K562 (cell line): ENCODE measurements at regions not wholly inside any gene's neighbourhood (a gene's known extent, or its start where the extent isn't known, plus 50 kb on each side); places are given as distances from the start of the nearest gene placed in this dataset.

Experiments
- CEBPB ChIP-seq: fragments of 450-650 bp; IDR thresholded peaks from 2 replicates; pipeline ENCODE4 v1.6.1; 2016; ENCODE audit warnings: missing genetic modification characterization, missing compliant biosample characterization
- EZH2 ChIP-seq: IDR thresholded peaks from 2 replicates; pipeline ENCODE4 v1.6.1; 2012; ENCODE audit warnings: low read depth, mild to moderate bottlenecking, inconsistent platforms, low read length, borderline replicate concordance
- HCFC1 ChIP-seq: IDR thresholded peaks from 2 replicates; pipeline ENCODE4 v1.6.1; 2012; ENCODE audit warnings: low read depth, low read length, improper control_type of control experiment
- HDGF ChIP-seq: fragments of 450-650 bp; IDR thresholded peaks from 2 replicates; pipeline ENCODE4 v1.6.1; 2016
- MAFK ChIP-seq: IDR thresholded peaks from 2 replicates; pipeline ENCODE4 v1.6.1; 2011; ENCODE audit warnings: low read length, improper control_type of control experiment
- TCF7L2 ChIP-seq: fragments of 150-350 bp; IDR thresholded peaks from 2 replicates; pipeline ENCODE4 v1.6.1; 2016; ENCODE audit warnings: low read depth, mild to moderate bottlenecking, low read length, moderate library complexity
- TOE1 ChIP-seq, 2 experiments: fragments of 450-650 bp in 1 of 2; sonication (generic) in 1 of 2; formaldehyde crosslinking in 1 of 2; IDR thresholded peaks; 2 replicates each; pipeline versions ENCODE4 v1.7.1 to v1.8.0; 2016 to 2022; ENCODE audit warnings: borderline replicate concordance in 2 of 2, mild to moderate bottlenecking in 2 of 2, antibody characterized with exemption in 1 of 2, inconsistent platforms in 1 of 2, low read depth in 1 of 2, missing genetic modification reagents in 1 of 2, moderate library complexity in 1 of 2
- ZNF121 ChIP-seq: sonication (generic); formaldehyde crosslinking; conservative IDR thresholded peaks from 2 replicates; pipeline ENCODE4 v1.8.0; 2022; ENCODE audit warnings: missing genetic modification reagents
- ZNF589 ChIP-seq: fragments of 200-800 bp; sonication (Bioruptor generic); IDR thresholded peaks from 2 replicates; pipeline ENCODE4 v1.6.1; 2016; ENCODE audit warnings: low read depth, missing genetic modification characterization, missing compliant biosample characterization
- TF ChIP-seq, protein P1 (sequence below), 3 experiments: IDR thresholded peaks in 2 of 3; conservative IDR thresholded peaks in 1 of 3; 2 replicates each; pipeline ENCODE4 v1.5.1; 2011 to 2012; ENCODE audit warnings: low read length in 3 of 3, mild to moderate bottlenecking in 3 of 3, control low read depth in 2 of 3, improper control_type of control experiment in 1 of 3, inconsistent platforms in 1 of 3, low read depth in 1 of 3, mixed read lengths in 1 of 3, moderate library complexity in 1 of 3; ENCODE audit not compliant: insufficient read depth in 2 of 3

GRCh38 chr1:208597571-208597970, 353.4 kb upstream of the PLXNA2 start:
- no peak for TF ChIP-seq MAFK
- no peak for TF ChIP-seq TCF7L2
- no peak for TF ChIP-seq TOE1 (IDR thresholded peaks at IDR 0.05; ENCODE audit: borderline replicate concordance)
- no peak for TF ChIP-seq TOE1 (CRISPR knock-in tag; IDR thresholded peaks at IDR 0.05; ENCODE audit: borderline replicate concordance, low read depth)
- no peak for TF ChIP-seq HDGF
- TF ChIP-seq ZNF589, result no peak
- TF ChIP-seq EZH2, result no peak
- TF ChIP-seq HCFC1, result no peak
- no peak for TF ChIP-seq CEBPB
- TF ChIP-seq, protein P1, sequence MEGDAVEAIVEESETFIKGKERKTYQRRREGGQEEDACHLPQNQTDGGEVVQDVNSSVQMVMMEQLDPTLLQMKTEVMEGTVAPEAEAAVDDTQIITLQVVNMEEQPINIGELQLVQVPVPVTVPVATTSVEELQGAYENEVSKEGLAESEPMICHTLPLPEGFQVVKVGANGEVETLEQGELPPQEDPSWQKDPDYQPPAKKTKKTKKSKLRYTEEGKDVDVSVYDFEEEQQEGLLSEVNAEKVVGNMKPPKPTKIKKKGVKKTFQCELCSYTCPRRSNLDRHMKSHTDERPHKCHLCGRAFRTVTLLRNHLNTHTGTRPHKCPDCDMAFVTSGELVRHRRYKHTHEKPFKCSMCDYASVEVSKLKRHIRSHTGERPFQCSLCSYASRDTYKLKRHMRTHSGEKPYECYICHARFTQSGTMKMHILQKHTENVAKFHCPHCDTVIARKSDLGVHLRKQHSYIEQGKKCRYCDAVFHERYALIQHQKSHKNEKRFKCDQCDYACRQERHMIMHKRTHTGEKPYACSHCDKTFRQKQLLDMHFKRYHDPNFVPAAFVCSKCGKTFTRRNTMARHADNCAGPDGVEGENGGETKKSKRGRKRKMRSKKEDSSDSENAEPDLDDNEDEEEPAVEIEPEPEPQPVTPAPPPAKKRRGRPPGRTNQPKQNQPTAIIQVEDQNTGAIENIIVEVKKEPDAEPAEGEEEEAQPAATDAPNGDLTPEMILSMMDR (IDR thresholded peaks at IDR 0.05 in 2 of 3, conservative IDR thresholded peaks at IDR 0.05 in 1 of 3; ENCODE audit: insufficient read depth in 2 of 3, low read depth in 1 of 3, low read length in 3 of 3), result no peak
- no peak for TF ChIP-seq ZNF121
